ENCODE measurements at regions not wholly inside any gene's neighbourhood (a gene's known extent, or its start where the extent isn't known, plus 50 kb on each side); places are given as distances from the start of the nearest gene placed in this dataset.

DNA sequence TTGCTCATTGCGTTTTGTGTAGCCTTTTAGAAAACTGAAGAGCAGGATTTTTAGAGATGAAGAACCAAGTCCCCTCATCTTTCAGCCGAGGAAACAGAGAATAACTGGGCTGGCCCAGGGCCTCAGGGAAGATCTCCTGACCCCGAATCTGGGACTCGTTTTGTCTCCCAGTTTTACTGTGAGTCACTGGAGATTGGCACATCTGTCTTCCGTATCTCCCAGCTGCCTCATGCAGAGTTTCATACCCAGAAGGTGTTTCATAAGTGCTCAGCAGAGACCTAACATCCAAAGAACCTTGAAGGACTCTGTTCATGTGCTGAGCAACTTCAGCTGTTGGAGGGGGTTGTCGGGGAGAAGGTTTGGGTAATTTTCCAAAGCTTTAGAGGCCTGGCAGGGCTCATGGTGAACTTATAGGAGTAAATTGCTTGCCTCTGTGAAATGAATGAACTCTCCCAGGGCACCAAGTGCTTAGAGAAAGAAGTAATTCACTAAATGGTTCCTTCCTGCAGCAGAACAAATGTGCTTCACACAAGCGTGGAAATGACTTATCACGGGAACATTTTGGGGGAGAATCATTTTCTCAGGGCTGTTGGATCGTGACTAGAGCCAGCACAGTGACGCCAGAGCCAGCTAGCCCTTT is 121.4 kb downstream of the FAM43A start:
- DNase-seq, result no peak

GRCh38 chr3:194808640-194809097 is 123.0 kb downstream of the FAM43A start:
- no peak for DNase-seq

DNA sequence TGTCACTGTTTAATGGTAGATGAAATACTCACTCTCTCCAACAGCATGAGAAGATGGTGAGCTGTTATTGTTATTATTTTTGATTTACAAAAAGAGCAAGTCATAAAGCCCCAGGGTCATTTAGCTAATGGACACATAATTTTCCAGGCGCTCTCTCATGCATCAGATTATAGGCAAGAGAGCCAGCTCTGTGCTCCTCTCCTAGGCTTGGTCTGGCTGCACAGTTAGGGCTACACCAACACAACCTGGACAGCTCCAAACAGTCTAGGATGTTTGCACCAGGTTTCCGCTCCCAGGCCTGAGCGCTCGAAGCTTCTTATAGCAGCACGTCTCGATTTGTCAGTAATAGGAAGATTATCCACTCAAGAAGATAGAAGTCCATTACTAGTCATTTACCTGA is 123.7 kb downstream of the FAM43A start:
- DNase-seq, result no peak

GRCh38 chr3:194810076-194810475 is 124.4 kb downstream of the FAM43A start:
- no peak for DNase-seq

GRCh38 chr3:194811118-194811517 is 125.4 kb downstream of the FAM43A start:
- no peak for DNase-seq

DNA sequence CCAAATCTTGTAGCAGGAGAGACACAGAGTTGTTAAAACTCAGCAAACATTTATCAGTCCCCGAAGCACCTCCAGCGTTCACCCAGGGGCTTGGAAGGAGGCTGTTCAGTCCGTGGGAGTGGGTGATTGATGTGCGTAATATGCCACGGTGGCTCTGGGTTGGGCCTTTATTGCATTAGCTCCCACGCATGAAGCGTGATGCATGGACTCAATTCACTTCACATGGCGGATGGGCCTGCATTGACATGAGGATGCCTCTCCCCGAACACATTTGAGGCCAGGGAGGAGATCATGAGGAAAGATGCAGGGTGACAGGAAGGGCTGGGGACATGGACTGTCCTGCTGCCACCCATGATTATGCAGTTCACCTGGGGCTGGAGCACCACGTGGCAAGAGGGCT is 126.5 kb downstream of the FAM43A start:
- DNase-seq, result no peak

DNA sequence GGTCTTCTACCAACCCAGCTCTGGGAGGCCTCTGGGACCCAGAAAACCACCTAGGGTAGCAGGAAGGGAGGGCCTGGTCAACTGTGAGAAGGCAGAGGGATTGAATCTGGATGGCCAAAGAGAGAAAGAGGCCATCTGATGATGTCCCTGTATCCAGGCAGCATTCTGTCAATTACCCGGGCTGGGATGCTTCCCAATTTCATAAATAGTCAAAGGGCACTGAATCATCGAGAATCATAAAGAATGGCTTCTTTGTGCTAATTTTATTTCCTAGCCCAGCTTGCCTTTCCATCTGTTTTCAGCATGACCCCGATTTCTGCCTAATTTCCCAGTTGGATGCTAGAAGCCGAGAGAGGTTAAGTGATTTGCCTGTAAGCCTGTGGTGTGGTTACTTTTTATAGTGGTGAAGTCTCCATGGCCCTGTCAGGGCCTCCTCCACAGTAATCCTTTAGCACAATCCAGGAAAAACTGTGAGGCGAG is 129.2 kb downstream of the FAM43A start:
- DNase-seq, result no peak

DNA sequence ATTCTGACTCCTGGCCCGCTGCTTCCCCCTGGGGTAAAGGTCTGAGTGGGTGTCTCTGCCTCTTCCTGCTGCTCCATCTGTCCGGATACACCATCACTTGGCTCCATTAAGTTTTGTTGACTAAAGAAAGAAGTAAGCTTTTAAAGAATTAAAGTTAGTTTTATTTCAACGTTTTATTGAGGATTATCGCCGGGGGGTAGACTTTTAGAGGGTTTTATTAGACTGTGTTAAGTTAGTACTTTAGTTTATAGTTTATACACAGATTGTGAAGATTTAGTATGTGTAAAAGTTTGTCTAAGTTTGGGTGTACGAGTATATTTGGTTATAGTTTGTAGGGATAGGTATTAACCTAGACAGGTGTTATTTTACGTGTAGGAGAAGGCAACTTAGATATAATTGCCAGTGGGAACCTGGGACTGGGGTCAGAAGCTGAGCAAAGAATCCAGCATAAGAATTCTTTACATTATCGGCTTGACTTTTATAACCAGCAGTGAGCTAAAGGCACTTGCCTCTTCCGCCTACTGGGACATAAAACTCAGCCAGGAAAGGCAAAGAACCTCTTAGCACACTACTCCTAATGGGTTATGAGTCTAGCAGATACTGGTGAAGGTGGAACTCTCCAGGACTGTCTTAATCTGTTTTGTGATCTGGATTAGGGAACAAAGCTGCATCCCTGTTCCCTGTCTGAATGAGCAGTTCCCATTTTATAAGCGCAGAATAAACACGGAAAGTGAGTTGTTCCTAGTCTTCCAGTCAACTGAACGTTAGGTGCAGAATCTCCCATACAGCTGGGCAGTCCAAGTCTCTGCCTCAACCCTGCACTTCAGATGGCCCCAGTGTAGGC is 131.3 kb downstream of the FAM43A start:
- no peak for DNase-seq

GRCh38 chr3:194817592-194817930 is 131.9 kb downstream of the FAM43A start:
- DNase-seq, result no peak

DNA sequence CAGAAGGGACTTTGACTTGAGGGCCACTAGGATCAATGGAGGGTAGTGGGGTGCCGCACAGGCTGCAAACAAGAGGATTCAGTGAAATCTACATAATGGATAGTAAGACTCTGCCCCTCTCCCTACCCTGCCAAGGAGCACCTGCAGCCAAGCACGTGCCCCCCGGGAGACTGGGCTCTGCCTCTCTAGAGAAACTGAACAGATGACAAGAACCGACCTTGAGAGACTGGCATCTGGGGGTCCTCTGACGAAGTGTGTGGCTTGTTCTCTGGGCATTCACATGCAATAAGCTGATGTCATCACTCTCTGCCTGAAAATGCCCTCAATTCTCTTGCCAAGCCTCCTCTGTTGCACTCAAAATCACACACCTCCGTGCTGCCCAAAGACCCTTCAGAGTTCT is 132.3 kb downstream of the FAM43A start:
- no peak for DNase-seq

GRCh38 chr3:194824100-194824499 is 138.4 kb downstream of the FAM43A start:
- no peak for DNase-seq

DNA sequence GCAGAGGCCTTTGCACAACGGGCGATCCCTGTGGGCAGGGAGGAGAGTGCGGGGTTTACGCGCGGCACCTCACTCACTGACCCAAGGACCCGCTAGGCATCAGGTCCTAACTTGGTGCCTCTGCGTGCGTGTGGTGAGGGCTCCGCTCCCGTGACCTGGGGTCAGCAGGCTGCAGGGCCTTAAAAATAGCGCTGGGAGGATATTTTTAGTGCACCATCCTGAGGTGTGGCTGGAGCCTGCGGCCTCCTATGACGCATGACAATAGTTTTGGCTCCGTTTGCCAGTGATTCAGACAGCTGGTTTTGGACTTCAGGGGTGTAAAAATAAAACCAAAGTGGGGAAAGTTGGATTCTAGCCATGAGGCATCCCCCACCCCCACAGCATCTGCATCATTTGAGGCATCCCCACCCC is 139.0 kb downstream of the FAM43A start:
- DNase-seq, result no peak

DNA sequence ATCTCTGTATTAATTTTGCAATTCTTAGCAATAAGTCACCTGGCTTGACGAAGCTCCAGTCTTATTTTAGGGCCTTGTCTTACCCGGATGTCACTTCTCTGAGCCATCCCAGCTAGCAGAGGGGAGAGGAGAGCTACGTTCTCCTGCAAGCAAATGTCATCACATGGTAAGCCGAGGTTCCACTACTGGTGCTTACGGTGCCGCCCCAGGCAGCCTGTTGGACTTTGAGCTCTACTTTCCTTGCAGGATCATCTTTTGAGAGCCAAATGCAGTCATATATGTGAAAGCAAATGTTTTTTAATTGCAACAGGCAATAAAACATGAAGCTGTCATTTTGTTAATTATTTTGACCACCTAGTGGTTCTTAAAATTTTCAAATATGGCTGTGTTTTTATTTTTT is 140.9 kb downstream of the FAM43A start:
- DNase-seq, result no peak

DNA sequence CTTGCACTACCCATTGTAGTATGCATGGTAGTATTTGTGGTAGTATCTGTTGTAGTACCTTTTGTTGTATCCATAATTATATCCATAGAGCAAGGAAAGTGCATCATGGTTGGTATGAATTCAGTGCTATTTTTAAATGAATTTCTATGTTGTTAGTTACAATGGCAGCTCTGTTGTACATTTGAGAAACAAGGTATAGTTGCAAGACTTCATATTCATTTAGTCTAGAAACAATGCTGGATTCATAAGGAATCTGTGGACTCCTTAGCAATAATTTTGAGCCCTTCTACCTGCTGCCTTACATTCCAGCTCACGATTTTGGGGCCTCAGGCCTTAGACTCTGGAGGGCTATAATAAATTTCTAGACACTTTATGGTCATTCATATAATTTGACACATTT is 141.8 kb downstream of the FAM43A start:
- DNase-seq, result no peak

DNA sequence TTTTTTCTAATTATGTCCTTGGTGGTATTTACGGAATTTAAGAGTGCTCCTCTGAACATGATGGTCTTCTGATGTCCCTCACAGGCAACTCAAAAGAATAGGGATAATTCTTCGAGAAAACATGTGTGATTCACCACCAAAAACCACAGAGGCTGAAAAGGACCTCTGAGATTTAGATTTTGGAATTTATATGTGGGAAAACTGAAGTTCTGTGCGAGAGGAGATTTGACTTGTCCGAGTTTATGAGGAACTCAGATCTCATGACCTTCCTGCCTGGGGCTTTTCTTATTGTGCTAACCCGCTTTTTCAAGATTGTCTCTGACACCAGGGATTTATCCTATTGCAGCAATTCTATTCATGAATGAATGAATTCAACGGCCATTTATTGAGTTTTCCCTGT is 142.4 kb downstream of the FAM43A start:
- DNase-seq, result no peak

DNA sequence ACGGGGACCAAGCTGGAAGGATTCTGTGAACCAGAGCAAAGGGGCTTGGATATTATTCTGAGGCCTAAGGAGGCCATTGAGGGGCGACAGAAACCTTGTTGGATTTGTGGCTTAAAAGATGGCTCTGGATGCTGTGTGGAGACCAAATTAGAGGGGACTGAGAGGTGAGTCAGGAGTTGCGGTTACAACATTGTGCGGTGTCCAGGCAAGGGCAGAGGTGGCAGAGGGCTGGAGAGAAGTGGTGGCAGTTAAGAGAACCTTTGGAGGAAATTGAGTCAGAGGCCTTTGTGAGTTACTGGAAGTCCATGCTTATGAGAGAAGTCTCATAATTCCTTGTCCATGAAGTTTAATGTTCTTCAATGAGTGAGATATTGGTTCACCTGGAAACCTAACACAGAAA is 143.2 kb downstream of the FAM43A start:
- no peak for DNase-seq

GRCh38 chr3:194830401-194830800 is 144.7 kb downstream of the FAM43A start:
- DNase-seq, result no peak

GRCh38 chr3:194830978-194831377 is 145.3 kb downstream of the FAM43A start:
- DNase-seq, result no peak

DNA sequence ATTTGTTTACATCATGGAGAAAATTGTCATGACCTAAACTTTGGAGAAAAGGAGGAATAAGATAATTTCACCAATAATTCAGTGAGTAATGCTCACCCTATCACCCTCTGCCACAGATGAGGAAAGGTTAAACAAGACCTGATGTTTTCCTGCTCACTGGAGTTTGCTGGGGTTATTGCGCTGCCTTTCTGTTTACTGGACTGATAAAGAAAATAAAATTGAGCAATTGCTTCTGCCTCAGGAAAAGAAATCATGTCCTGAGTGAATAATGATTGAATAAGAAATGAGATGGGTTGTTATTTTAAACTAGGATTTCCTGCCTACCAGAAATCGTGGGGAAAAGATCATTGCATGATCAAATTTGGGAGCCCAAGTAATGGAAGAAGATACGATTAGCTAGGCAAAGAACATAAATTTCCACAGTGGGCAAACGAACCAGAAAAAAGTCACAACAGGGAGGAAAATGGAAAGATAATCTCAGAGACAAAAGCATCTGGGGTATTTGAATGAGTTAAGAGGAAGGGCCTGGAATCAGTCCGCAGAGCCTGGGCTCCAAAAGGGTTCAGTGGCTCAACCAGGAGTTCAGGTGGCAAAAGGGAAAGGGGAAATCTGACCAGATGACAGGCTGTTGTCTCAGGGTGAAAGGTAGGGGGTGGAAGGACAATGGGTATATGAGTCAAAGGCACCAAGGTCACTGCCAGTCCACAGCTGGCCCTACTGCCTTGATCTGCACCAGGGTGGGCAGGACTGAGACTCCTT is 146.8 kb downstream of the FAM43A start:
- no peak for DNase-seq

DNA sequence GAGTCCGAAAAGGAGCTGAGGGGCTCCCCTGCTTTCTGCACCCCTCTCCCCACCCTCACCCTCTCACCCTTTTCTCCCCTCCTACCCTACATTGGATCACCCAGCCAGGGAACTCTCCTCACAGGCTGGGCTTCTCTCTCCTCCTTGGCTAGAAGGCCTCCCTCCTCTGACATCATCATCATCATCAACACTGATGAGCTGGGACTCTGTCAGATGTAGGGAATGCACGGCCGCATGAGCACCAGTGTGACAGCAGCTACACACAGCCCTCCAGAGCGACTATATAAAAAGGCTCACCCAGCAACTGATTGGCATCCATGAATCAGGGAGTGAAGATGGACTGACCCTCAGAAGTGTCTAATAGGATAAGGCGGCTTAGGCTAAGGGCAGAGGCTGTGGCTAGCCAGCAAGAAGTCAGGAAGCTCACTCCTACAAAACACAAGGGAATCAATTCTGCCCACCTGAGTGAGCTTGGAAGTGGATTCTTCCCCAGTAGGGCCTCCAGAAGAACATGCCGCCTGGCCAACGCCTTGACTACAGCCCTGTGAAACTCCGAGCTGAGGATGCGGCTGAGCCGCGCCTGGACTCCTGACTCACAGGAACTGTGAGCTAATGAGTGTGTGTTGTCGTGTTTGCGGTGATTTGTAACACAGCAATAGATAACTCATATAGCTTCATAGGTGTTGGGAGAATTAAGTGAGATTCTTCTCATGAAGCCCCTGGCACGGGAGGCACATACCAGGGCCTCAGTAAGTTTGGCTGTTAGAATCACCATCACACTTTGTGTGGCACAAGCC is 147.6 kb downstream of the FAM43A start:
- DNase-seq, result no peak

DNA sequence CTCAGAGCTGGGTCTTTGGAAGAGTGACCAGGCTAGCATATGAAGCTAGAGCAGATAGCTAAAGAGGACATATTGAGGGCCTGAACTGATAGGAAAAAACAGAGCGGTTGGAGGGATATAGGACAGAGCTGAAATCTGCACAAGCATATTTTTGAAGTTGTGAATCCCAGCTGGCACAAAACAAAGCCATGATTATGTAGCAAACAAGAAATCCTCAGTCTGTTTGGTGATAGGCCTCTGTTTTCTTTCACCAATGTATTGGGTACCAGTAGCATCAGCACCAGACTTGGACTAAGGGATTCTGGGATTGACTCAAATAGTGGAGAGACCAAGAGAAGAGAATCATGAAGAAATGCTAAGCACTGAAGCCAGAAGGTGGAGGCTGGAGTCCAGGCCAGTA is 151.0 kb downstream of the FAM43A start:
- no peak for DNase-seq

- no peak for DNase-seq
These were observed 151.9 kb downstream of the FAM43A start for GRCh38 chr3:194837457-194838127.

Data from NCI-H446 treated with DMSO at 0.1 percent for 48 hours (cell line).